ENCODE measurements at regions not wholly inside any gene's neighbourhood (a gene's known extent, or its start where the extent isn't known, plus 50 kb on each side); places are given as distances from the start of the nearest gene placed in this dataset.

GRCh38 chr12:116651089-116651488 is 86.8 kb downstream of the SPRING1 start:
- no peak for DNase-seq (ENCODE audit: low read depth in 2 of 2)

- no peak for DNase-seq (ENCODE audit: low read depth in 2 of 2)
Measured at GRCh38 chr12:116650585-116651087, 87.2 kb downstream of the SPRING1 start.

GRCh38 chr12:116650062-116650461 is 87.8 kb downstream of the SPRING1 start:
- DNase-seq (ENCODE audit: low read depth in 2 of 2) = peak in 1 of 2 donors; percentile 17

GRCh38 chr12:116647813-116648212 is 88.6 kb downstream of the MAP1LC3B2 start:
- no peak for DNase-seq (ENCODE audit: low read depth in 2 of 2)

GRCh38 chr12:116646901-116647300 is 87.7 kb downstream of the MAP1LC3B2 start:
- DNase-seq (ENCODE audit: low read depth in 2 of 2) = no peak

- no peak for DNase-seq (ENCODE audit: low read depth in 2 of 2)
Measured at GRCh38 chr12:116644806-116645205, 85.6 kb downstream of the MAP1LC3B2 start.

- no peak for DNase-seq (ENCODE audit: low read depth in 2 of 2)
Measured at GRCh38 chr12:116642683-116643082, 83.5 kb downstream of the MAP1LC3B2 start.

GRCh38 chr12:116642106-116642505 is 82.9 kb downstream of the MAP1LC3B2 start:
- DNase-seq (ENCODE audit: low read depth in 2 of 2) = no peak

GRCh38 chr12:116640281-116640680 is 81.1 kb downstream of the MAP1LC3B2 start:
- no peak for DNase-seq (ENCODE audit: low read depth in 2 of 2)

GRCh38 chr12:116639765-116640164 is 80.6 kb downstream of the MAP1LC3B2 start:
- no peak for DNase-seq (ENCODE audit: low read depth in 2 of 2)

- DNase-seq (ENCODE audit: low read depth in 2 of 2) = no peak
Measured at GRCh38 chr12:116638376-116638775, 79.2 kb downstream of the MAP1LC3B2 start.

- no peak for DNase-seq (ENCODE audit: low read depth in 2 of 2)
Measured at GRCh38 chr12:116637589-116638150, 78.5 kb downstream of the MAP1LC3B2 start.

- DNase-seq (ENCODE audit: low read depth in 2 of 2) = no peak
Measured at GRCh38 chr12:116636608-116637519, 77.7 kb downstream of the MAP1LC3B2 start.

- DNase-seq (ENCODE audit: low read depth in 2 of 2) = no peak
Measured at GRCh38 chr12:116635487-116635886, 76.3 kb downstream of the MAP1LC3B2 start.

- DNase-seq (ENCODE audit: low read depth in 2 of 2) = no peak
Measured at GRCh38 chr12:116633476-116633875, 74.3 kb downstream of the MAP1LC3B2 start.

GRCh38 chr12:116631619-116632018 is 72.4 kb downstream of the MAP1LC3B2 start:
- DNase-seq (ENCODE audit: low read depth in 2 of 2) = no peak

GRCh38 chr12:116630762-116631161 is 71.6 kb downstream of the MAP1LC3B2 start:
- DNase-seq (ENCODE audit: low read depth in 2 of 2) = no peak

GRCh38 chr12:116629480-116629879 is 70.3 kb downstream of the MAP1LC3B2 start:
- DNase-seq (ENCODE audit: low read depth in 2 of 2) = no peak

GRCh38 chr12:116628989-116629388 is 69.8 kb downstream of the MAP1LC3B2 start:
- DNase-seq (ENCODE audit: low read depth in 2 of 2) = no peak

- no peak for DNase-seq (ENCODE audit: low read depth in 2 of 2)
Measured at GRCh38 chr12:116628450-116628793, 69.2 kb downstream of the MAP1LC3B2 start.
